ENCODE measurements at regions not wholly inside any gene's neighbourhood (a gene's known extent, or its start where the extent isn't known, plus 50 kb on each side); places are given as distances from the start of the nearest gene placed in this dataset.
"Not testable (repeated sequence)": the region's sequence is repeated elsewhere in the genome, so short reads cannot be mapped to it uniquely, and the experiment has no call there.

DNA sequence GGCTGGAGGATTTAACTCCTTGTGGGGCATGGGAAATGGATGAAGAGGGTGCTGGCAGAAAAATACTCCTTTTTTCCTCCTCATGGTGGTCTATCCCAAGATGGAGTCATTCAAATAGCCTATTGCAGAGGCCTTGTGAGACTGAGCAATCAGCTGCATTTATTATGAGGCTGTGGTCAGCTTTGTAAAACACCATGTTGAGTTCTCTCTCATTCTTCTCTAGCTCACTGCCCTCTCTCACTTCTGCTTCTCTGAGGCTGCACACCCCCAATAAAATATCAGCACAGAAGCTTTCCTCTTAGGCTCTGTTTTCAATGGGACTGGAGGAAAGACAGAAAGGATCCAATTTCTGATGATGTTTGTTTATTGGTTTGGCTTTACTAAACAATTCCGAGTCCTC is 467.1 kb downstream of the ADCYAP1 start:
- no peak overlapping the region for H3K4me3 Mint-ChIP-seq
- DNase-seq = no peak
- ChIA-PET POLR2A (no interaction called here), CTCF (no interaction called here)
- Histone ChIP-seq H3K4me3 (ENCODE audit: low read length) (no peak overlapping the region), H3K36me3 (ENCODE audit: insufficient read depth, low read length) (no peaks in the 10 kb centered on the region), H3K4me1 (ENCODE audit: insufficient read depth, low read length) (no peaks in the 10 kb centered on the region), H3K27ac (ENCODE audit: low read depth in 1 of 2, low read length in 2 of 2) (no peak overlapping the region), H3K27me3 (ENCODE audit: control insufficient read depth in 1 of 2, insufficient read depth in 2 of 2, low read length in 2 of 2) (no peaks in the 10 kb centered on the region), H3K9me3 (ENCODE audit: control insufficient read depth in 1 of 2, insufficient read depth in 1 of 2, low read length in 2 of 2) (no peaks in the 10 kb centered on the region)
- peaks cover 3% of the 10 kb centered on the region for H3K9me3 Mint-ChIP-seq
- H3K36me3 Mint-ChIP-seq (ENCODE audit: low read depth) = no peaks in the 10 kb centered on the region
- TF ChIP-seq, protein P1, sequence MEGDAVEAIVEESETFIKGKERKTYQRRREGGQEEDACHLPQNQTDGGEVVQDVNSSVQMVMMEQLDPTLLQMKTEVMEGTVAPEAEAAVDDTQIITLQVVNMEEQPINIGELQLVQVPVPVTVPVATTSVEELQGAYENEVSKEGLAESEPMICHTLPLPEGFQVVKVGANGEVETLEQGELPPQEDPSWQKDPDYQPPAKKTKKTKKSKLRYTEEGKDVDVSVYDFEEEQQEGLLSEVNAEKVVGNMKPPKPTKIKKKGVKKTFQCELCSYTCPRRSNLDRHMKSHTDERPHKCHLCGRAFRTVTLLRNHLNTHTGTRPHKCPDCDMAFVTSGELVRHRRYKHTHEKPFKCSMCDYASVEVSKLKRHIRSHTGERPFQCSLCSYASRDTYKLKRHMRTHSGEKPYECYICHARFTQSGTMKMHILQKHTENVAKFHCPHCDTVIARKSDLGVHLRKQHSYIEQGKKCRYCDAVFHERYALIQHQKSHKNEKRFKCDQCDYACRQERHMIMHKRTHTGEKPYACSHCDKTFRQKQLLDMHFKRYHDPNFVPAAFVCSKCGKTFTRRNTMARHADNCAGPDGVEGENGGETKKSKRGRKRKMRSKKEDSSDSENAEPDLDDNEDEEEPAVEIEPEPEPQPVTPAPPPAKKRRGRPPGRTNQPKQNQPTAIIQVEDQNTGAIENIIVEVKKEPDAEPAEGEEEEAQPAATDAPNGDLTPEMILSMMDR (IDR thresholded peaks at IDR 0.05) = no peak
- no peak overlapping the region for H3K27ac Mint-ChIP-seq
- H3K4me1 Mint-ChIP-seq (ENCODE audit: low read depth) = no peaks in the 10 kb centered on the region
- no peaks in the 10 kb centered on the region for H3K27me3 Mint-ChIP-seq
- ATAC-seq (ENCODE audit: poor library complexity) = no peak
- intact Hi-C loops (cut with DNase I, micrococcal nuclease) = no loop called here

DNA sequence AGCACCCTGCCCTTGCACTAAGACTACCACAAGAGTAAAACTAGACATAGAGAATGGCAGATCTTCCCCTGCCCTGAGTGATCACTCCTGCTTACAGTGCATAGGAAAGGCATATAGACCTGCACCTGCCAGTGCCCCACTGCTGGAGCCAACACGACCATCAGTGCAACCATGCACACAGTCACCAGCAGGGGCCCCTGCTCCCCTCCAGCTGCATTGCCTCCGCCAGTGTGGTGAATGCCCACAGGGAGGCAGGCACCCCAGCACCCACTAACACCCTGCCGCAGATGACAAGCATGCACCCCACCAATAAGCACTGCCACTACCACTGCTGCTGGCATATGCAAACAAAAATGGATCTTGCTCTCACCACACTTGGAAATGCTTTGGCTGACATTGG is 478.8 kb downstream of the ADCYAP1 start:
- peaks cover 0 to 17% of the 10 kb centered on the region in 2 experiments for H3K9me3 ChIP-seq (ENCODE audit: control insufficient read depth in 1 of 2, insufficient read depth in 1 of 2, low read length in 2 of 2)
- no peak for ATAC-seq (ENCODE audit: poor library complexity)
- no peak for DNase-seq
- ChIA-PET POLR2A (no interaction called here), CTCF (no interaction called here)
- H3K27me3 ChIP-seq (ENCODE audit: control insufficient read depth in 1 of 2, insufficient read depth in 2 of 2, low read length in 2 of 2) = no peaks in the 10 kb centered on the region
- Mint-ChIP-seq H3K4me1 (ENCODE audit: low read depth) (no peaks in the 10 kb centered on the region), H3K9me3 (peaks cover 21% of the 10 kb centered on the region), H3K27ac (no peak overlapping the region), H3K27me3 (no peaks in the 10 kb centered on the region), H3K36me3 (ENCODE audit: low read depth) (no peaks in the 10 kb centered on the region), H3K4me3 (no peak overlapping the region)
- H3K4me3 ChIP-seq (ENCODE audit: low read length) = no peak overlapping the region
- no peak overlapping the region for H3K27ac ChIP-seq (ENCODE audit: low read depth in 1 of 2, low read length in 2 of 2)
- TF ChIP-seq, protein P1 (IDR thresholded peaks at IDR 0.05) = no peak
- no peaks in the 10 kb centered on the region for H3K4me1 ChIP-seq (ENCODE audit: insufficient read depth, low read length)
- intact Hi-C loops (cut with DNase I, micrococcal nuclease) = no loop called here
- H3K36me3 ChIP-seq (ENCODE audit: insufficient read depth, low read length) = no peaks in the 10 kb centered on the region

DNA sequence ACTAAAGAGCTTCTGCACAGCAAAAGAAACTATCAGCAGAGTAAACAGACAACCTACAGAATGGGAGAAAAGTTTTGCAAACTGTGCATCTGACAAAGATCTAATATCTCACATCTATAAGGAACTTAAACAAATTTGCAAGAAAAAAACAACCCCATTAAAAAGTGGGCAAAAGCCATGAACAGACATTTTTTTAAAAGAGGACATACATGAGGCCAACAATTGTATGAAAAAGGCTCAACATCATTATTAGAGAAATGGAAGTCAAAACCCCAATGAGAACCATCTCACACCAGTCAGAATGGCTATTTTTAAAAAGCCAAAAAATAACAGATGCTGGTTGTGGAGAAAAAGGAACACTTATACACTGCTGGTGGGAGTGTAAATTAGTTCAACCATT is 483.8 kb downstream of the ADCYAP1 start:
- H3K9me3 Mint-ChIP-seq = peaks cover 25% of the 10 kb centered on the region
- H3K36me3 Mint-ChIP-seq (ENCODE audit: low read depth); POLR2A ChIA-PET: not testable (repeated sequence)

DNA sequence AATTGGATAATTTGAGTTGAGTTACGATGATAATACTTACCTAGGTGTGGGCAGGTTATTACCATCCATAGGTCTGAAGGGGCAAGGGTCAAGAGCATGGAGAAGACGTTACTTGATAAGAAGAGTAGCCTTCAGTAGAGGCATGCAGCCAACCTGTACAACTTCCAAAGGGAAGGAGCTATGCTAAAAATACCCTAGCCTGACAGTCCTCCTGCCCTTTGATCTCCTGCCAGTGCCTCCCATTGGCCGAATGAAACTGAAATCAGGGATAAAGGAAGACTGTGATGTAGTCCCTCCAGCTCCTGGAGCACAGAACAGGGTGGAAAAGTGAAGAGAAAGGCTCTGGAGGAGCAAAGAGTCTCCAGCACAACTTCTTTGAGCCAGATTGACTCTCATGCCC is 487.4 kb downstream of the ADCYAP1 start:
- CTCF ChIA-PET = no interaction called here

More for the DNA sequence above, 483.8 kb downstream of the ADCYAP1 start:
- intact Hi-C loops (cut with DNase I, micrococcal nuclease); CTCF ChIA-PET; H3K4me1 ChIP-seq (ENCODE audit: insufficient read depth, low read length); H3K27me3 Mint-ChIP-seq; H3K4me3 Mint-ChIP-seq; H3K36me3 ChIP-seq (ENCODE audit: insufficient read depth, low read length); H3K4me3 ChIP-seq (ENCODE audit: low read length); ATAC-seq (ENCODE audit: poor library complexity); H3K4me1 Mint-ChIP-seq (ENCODE audit: low read depth); H3K27ac ChIP-seq (ENCODE audit: low read depth in 1 of 2, low read length in 2 of 2); H3K27ac Mint-ChIP-seq; DNase-seq; H3K27me3 ChIP-seq (ENCODE audit: control insufficient read depth in 1 of 2, insufficient read depth in 2 of 2, low read length in 2 of 2); H3K9me3 ChIP-seq (ENCODE audit: control insufficient read depth in 1 of 2, insufficient read depth in 1 of 2, low read length in 2 of 2): not testable (repeated sequence)

More for the DNA sequence above, 487.4 kb downstream of the ADCYAP1 start:
- POLR2A ChIA-PET = no interaction called here
- no peaks in the 10 kb centered on the region for H3K4me1 ChIP-seq (ENCODE audit: insufficient read depth, low read length)
- Mint-ChIP-seq H3K4me1 (ENCODE audit: low read depth) (no peaks in the 10 kb centered on the region), H3K27ac (no peak overlapping the region), H3K4me3 (no peak overlapping the region), H3K27me3 (no peaks in the 10 kb centered on the region), H3K36me3 (ENCODE audit: low read depth) (no peaks in the 10 kb centered on the region), H3K9me3 (peaks cover 9% of the 10 kb centered on the region)
- no peak for ATAC-seq (ENCODE audit: poor library complexity)
- TF ChIP-seq, protein P1 (IDR thresholded peaks at IDR 0.05) = no peak
- DNase-seq = no peak
- intact Hi-C loops (cut with DNase I, micrococcal nuclease) = no loop called here
- H3K36me3 ChIP-seq (ENCODE audit: insufficient read depth, low read length) = no peaks in the 10 kb centered on the region
- H3K4me3 ChIP-seq (ENCODE audit: low read length) = no peak overlapping the region
- H3K27ac ChIP-seq (ENCODE audit: low read depth in 1 of 2, low read length in 2 of 2) = no peak overlapping the region
- H3K27me3 ChIP-seq (ENCODE audit: control insufficient read depth in 1 of 2, insufficient read depth in 2 of 2, low read length in 2 of 2) = no peaks in the 10 kb centered on the region
- H3K9me3 ChIP-seq (ENCODE audit: control insufficient read depth in 1 of 2, insufficient read depth in 1 of 2, low read length in 2 of 2) = peaks cover 3 to 4% of the 10 kb centered on the region in 2 experiments
